ENCODE measurements at regions not wholly inside any gene's neighbourhood (a gene's known extent, or its start where the extent isn't known, plus 50 kb on each side); places are given as distances from the start of the nearest gene placed in this dataset.

DNA sequence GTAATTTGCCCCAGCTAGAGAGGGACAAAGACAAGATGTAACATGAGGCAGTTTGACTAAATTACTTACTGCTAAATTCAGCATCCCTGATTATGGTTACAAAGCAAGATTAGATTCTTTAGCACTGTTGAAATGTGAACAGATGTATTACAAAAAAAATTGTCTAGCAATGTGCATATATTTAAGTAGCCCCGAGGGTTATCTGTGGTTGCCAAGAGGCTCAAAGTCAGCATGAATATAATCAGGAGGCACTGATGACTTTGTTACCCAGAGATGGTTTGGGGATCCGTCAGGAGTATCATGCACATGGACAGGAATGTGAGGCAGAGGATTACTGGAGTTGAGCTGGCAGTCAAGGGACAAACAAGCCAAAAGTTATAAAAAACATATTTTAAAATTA lies 356.9 kb upstream of the CCDC196 start:
- no peak for DNase-seq

DNA sequence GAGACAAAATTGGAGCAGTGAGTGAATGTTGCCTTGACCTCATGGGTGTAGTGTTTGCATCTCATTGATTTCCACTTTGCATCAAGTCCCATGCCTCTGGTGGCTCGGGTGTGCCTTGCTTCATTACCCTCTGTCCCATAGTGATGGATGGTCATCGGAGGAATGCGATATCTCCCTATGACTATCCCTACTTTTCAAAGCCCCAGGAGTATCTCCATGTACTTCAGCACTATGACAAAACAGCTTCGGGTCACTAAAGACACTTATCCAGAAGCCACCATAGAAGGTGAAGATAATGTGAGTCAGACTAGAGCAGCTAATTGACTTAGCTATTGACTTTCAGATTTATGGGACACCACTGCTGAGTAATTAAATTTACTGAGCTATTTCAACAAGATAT lies 355.1 kb upstream of the CCDC196 start:
- DNase-seq = no peak

DNA sequence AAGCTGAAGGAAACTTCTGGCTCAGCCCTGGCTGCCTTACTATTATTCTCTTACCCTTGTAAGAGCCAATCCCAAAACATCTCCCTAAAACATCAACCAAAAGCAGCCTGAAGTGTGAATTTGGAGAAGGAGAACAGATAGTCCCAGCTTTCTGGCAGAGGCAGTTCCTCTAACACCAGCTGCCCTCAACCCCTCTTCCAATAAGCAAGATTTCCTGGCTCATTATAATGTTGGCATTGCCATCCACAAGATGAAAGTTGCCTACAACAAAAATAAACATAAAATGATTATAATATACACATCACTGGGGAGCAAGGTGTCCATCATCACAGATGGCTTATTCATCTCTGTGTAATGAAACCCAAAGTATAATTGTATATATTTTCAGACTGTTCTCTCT lies 352.5 kb upstream of the CCDC196 start:
- DNase-seq = no peak

DNA sequence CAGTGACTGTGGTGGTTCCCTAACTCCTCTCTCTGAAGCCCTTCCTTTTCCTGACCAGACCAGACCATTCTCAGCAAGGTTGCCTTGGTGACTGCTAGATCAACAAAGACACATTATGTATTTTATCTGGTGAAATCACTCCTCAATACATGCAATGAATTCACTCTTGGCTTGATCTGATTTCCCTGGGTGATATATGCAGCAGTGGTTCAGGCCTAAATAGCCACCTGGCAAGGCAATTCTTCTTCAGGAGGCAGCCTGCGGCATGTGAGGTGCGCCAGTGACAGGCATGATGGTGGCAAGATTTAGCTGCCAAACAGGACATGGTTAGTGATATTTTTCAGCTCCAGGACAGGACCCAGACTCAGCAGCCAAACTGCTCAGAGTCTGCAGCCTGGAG lies 350.3 kb upstream of the CCDC196 start:
- peak; percentile 73 for DNase-seq

DNA sequence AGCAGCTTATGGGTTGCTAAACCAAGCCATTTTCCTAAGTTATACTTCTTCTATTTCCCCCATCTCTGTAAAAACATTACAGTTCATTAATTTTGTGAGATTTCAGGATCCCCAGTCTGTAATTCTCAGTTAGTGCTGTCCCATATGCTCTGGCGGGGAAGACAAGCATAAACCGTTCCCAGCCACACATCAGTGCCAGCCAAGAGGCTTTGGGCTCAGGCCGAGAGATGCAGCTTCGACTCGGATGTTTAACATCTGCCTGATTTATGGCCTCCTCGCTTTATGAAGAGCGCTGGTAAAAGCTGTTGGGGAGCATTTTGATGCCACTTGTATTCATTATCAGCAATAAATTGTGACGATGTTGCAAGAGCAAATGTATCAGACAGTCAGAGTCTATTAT lies 349.1 kb upstream of the CCDC196 start:
- DNase-seq = peak; percentile 82

DNA sequence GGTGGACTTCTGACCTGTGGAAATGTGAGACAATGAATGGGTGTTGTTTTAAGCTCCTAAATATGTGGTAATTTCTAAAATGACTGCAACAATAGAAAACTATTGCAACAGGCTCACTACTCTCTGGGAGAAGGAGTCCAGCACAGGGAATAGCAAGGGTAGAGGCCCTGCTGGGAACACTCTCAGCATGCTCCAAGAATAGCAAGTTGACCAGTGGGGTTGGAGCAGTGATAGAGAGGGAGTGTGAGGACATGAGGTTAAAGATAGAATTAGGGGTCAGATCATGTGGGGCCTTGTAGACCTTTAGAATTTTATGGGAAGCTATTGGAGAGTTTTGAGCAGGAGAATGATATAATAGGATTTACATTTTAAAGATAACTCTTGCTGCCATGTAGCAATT lies 346.7 kb upstream of the CCDC196 start:
- DNase-seq = no peak

DNA sequence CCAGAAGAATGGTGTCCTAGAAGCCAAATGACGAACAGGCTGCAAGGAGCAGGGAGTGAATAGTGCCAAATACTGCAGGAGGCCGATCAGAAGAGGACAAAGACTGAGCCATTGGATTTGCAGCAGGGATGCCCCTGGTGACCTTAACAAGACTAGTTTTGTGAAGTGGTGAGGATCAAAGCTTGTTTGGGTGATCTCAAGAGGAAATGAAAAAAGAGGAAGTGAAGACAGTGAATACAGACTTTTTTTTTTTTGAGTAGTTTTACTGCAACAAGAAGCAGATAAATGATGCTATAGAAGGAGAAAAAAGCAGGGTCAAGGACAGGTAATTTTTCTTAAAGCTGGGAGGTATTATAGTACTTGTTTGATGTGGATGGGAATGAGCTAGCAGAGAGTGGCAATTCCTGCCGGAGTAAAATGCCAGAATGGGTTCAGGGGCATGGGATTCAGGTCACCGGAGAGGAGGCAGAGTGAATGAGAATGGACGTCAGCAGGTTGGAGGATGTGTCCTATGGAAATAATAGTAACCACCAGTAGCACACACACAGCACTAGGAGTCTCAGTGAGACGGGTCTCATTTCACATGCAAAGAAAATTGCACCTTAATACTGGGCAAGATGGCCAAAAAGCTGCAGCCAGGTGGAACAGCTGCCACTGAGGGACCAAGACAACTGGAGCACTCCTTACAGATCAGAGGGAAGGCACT lies 345.8 kb upstream of the CCDC196 start:
- DNase-seq = no peak

DNA sequence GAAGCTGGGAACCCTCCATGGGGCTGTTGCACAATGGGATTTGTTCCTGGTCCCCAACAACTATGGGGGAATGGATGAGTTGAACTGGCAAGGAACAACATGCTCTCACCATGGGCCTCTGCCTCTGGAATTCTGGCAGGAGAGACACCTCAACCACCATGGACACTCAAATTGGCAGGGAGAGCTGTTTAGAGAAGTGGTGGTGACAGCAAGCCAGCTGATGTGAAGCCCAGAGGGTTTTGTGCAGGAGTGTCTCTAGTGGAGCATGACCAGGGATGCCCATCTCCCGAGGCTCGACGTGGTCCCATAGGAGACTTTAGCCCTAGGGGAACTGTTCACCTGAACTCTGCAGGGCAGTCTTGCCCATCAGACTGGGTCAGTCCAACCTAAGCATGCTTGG lies 345.2 kb upstream of the CCDC196 start:
- no peak for DNase-seq

DNA sequence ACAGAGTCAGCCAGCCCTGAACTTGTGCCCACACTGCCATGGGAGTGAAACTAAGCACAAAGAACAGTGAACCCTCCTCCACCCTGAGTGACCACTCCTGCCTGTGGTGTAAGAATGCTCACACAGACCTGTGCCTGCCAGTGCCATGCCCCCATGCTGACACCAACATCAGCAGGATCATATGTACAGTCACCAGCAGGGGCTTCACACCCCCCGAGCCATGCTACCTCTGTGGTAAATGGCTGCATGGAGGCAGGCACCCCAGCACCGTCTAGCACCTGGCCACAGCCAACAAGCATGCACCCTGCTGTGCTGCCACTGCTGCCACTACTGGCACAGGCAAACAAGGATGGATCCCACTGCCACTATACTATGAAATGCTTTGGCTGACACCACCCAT lies 344.4 kb upstream of the CCDC196 start:
- DNase-seq = no peak

DNA sequence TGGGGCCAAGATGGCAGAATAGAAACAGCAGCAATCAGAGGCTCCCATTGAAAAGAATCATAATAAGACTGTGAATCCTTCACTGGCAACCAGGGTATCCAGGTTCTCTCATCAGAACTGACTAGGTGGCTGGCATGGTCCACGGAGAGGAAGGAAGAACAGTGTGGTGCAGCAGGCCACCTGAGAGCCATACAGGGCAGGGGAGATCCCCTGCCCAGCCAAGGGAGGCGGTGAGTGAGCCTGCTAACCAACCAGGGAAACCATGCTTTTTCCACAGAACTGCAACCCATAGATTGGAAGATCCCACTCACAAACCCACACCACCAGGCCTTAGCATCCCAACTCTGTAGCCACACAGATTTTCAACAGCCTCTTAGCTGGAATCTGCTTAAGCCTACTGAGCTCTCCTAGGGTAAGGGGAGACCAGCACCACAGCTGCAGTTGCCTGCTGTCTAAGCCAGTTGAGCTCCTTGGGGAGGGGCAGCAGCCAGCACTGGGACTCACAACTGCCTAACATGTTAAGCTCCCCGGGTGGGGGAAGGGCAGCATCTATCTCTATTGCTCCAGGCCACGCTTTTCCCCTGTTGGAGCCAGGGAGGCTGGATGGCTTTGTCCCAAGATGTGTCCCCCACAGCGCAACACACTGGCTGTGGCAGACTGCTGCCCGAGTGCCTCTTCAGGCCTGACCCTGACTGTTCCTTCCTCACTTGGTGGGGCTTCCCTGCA lies 342.6 kb upstream of the CCDC196 start:
- no peak for DNase-seq

DNA sequence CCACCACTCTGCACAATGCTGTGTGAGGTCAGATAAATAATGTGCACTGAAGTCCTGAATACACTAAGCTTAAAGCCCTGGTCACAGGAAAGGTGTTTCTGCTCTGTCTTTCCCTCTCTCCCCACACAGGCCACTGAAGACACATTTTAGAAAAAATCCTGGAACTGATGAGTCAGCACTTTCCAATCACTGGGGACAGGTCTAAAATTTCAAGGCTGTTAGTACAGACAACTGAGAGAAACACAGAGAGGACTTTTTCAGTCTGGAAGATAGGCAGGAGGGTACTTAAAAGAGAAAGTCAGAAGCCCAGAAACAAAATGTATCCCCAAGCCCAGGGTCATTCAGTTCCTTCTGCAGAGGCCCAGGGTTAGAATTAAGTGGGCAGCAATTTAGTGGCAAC lies 333.9 kb upstream of the CCDC196 start:
- no peak for DNase-seq

DNA sequence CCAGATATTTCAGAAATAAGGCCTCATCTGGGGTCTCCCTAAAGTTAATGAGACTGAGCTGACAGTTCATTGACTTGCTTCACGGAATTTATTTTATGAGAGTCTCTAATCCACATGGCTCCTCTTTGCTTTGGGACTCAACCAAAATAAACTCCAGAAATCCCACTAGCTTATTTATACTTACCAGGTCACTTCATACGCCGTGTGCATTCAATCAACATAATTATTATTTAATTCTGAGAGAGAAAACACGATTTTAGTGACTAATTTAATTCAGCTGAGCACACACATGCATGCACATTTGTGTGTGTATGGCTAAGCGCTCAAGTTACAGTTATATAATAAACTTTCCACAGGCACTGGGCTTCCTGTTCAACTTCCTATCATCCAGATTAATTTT lies 333.4 kb upstream of the CCDC196 start:
- DNase-seq = no peak

DNA sequence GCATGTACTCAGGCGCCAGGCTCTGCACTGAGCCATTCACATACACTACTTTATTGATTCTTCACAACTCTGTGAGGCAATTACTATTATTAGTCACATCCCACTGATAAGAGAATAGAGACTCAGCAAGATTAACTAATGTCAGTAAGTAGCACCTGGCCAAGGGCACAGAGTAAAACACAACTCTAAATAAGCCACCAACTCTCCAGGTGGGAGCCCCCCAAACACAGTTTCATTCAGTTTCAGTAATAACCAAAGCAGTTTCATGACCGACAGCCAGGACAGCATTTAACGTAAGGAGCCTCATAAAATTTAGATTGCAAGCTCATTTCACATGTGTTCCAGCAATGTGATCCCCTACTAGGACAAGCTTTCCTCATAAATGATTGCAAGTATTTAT lies 323.1 kb upstream of the CCDC196 start:
- no peak for DNase-seq

DNA sequence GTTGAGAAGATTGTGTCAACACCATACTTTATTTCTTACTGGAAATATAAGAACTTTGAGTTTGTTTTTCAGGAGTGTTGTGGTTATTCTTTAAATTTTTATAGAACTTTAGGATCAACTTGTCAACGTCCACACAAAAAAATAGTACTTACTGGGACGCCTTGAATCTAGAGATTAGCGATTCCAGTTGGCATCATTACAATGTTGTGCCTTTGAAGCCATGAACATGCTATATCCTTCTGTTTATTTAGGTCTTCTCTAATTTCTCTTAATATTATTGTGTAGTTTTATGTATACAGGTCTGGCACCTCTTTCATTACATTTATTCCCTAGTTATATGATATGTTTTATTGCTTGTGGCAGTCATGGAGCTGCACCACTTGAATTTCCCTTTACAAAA lies 320.8 kb upstream of the CCDC196 start:
- peak; percentile 21 for DNase-seq

DNA sequence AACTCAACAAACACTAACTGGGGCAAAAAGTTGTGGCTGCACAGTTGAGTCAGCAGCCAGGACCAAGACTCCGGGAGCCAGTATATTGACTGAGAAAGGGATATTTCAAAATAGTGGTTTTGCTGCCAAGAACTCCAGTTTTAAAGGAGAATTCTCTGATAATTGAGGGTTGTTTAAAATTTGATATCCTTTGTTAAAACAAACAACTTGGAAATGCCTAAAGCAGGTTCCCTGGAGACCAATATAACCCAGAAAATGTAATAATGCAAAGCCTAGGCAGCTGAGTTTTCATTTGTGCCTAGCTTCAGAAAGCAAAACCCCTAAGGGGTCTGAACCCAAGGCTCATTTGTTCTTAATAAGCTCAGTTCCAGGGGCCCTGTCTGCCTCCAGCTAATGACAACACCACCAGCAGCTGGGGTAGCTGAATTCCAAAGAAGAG lies 311.7 kb upstream of the CCDC196 start:
- DNase-seq = no peak

DNA sequence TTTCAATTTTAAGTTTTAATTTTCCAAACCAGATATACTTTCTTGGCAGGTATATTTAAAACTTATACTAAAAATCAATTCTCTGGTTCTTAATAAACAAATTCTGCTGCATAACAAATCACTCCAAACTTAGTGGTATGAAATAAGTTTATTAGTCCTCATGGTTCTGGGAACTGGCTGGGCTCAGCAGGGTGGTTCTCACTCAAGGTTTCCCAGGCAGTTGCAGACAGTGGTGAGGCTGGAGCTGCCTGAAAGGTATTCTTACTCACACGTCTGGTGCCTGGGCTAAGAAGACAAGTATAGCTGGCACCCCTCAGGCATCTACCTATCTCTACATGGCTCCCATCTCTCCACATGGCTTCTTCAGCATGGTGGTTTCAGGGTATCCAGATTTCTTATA lies 308.2 kb upstream of the CCDC196 start:
- DNase-seq = no peak

DNA sequence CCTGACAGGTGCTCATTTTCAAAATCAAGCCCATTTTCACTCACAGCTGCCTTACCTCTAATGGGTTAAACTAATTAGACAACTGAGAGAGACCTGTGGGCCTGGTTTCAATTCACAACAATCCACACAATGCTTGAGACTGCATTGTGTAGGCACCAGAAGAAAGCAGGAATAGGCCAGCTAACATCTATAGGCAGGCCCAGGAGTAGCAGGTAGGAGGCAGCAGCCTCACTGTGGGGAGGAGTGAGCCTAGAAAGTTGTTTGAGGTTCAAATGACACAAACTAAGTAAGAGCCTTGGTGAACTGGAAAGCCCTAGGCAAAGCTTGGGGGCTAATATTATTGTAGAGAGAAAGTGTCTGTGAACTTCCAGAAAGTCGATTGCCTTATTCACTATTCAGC lies 289.5 kb upstream of the CCDC196 start:
- DNase-seq = no peak

DNA sequence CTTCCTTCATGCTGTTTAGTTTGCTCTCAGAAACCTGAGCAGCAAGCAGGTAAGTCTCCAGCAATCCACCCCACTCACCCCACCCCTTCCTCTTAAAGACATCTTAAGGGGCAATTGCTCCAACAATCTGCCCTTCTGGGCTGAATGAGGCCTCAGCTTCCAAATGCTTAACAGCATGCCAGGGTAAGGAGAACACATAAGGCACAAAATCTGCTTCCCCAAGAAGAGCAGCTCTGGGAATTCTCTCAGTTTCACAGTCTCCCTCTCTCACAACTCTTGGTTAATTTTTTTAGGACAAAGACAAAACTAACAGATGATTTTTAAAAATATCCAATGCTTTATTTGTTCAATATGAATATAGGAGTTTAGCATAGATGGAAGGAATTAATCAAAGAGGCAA lies 288.9 kb upstream of the CCDC196 start:
- DNase-seq = no peak

DNA sequence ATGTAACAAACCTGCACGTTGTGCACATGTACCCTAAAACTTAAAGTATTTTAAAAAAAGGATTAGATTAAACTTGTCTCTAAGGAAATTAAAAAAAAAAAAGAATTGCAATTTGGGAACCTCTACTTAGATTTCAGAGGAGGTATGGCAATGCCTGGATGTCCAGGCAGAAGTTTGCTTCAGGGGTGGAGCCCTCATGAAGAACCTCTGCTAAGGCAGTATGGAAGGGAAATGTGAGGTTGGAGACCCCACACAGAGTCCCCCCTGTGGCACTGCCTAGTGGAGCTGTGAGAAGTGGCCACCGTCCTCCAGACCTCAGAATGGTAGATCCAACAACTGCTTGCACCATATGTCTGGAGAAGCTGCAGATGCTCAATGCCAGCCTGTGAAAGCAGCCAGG lies 279.6 kb upstream of the CCDC196 start:
- peak; percentile 5 for DNase-seq

DNA sequence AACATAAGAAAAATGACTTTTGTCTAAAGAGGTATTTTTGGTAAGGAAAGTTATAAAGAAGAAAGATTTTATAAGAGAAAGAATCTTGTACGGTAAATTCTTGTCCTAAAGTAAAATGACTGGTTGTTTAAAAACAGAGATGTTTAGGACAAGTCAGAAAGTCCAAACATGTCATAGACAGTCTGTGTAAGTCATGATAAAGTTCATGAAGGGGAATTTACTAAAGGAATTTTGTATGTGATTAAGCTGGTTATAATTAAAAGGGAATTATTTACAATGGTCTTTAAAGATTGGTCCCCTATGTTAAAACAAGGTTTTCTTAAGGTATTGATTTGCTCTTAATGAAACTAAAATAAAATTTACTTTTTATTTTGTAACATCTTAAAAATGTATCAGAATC lies 269.4 kb upstream of the CCDC196 start:
- no peak for DNase-seq

DNA sequence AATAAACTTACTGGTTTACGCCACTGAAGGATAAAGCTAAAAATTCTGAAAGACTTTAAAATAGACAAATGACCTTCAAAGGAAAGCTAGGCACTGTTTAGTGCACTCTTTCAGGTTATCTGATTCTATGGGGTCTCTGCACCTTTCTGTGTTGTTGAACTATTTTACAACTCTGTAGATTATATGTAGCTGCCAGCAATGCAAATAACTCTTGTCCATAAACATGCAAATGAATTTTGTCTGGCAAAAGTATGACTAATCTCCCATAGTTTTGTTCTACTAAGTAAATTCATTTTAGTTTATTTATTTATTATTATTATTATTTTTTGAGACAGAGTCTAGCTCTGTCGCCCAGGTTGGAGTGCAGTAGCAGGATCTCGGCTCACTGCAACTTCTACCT lies 266.3 kb upstream of the CCDC196 start:
- no peak for DNase-seq

DNA sequence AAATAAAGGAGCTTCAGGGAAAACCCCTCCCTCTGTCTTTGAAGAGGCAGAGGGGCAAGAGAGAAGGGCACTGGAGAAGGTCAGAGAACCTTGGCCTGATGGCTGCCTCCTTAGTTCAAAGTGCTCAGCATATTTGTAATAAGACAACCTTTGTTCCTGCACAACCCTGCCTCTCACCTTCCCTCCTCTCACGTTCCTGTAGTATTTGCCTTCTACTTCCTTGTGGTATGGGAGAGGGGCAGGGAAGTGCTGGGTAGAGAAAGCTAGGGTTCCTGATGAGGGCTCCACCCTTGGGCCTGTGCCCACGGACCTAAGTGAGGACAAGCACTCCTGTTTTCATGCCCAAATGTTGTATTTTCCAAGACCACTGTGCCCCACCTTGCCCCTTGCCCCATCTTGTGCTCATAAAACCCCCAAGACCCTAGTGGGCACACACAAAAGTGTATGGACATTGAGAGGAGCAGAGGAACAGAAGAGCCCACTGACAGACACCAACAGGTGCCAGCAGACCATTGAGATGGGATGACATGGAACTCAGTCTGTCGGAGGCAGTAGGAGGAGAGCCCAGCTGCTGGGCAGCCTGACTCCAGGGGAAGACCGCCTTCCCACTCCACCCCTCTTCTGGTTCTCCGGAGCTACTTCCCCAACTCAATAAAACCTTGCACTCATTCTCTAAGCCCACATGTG lies 261.5 kb upstream of the CCDC196 start:
- DNase-seq = no peak

DNA sequence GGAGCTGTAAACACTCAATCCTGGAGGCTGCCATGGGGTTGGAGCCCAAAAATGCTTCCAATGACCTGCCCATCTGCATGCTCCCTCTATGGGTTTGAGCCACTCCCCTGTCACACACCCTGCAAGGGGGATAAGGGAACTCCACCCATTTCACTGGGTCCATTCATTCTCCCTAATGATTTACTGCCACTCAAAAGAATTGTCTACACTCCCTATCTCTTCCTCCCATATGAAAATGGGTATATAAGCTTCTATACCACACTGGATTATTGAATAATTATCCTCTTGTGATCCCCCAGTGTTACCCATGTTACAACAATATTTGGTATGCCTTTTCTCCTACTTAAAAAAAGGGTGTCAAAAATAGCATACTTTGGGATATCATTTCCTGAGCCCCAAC lies 260.8 kb upstream of the CCDC196 start:
- DNase-seq = no peak

DNA sequence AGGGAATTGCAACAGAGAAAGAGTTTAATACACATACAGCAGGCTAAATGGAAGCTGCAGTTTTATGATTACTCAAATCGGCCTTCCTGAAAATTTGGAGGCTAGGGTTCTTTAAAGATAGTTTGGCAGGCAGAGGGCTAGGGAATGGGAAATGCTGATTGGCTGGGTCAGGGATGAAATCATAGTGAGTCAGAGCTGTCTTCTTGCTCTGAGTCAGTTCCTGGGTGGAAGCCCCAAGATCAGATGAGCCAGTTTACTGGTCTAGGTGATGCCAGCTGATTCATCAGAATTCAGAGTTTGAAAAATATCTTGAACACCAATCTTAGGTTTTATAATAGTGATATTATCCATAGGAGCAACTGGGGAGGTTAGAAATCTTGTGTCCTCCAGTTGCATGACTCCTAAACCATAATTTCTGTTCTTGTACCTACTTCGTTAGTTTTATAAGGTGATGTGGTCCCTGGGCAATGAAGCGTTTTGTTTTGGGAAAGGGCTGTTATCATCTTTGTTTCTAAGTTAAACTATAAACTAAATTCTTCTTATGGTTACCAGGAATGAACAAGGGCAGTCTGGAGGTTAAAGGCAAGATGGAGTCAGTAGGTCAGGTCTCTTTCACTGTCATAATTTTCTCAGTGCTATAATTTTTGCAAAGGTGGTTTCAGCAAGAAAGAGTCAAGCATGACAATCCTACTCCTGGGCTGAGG lies 257.8 kb upstream of the CCDC196 start:
- no peak for DNase-seq
